Inferior parietal cortex (tissue), 1 donor: ENCODE measurements at regions not wholly inside any gene's neighbourhood (a gene's known extent, or its start where the extent isn't known, plus 50 kb on each side); places are given as distances from the start of the nearest gene placed in this dataset.

Experiments used
- DNase-seq: peaks from one replicate; pipeline ENCODE4 v3.0.0-alpha.2; 2016; ENCODE audit errors: extremely low spot score

DNA sequence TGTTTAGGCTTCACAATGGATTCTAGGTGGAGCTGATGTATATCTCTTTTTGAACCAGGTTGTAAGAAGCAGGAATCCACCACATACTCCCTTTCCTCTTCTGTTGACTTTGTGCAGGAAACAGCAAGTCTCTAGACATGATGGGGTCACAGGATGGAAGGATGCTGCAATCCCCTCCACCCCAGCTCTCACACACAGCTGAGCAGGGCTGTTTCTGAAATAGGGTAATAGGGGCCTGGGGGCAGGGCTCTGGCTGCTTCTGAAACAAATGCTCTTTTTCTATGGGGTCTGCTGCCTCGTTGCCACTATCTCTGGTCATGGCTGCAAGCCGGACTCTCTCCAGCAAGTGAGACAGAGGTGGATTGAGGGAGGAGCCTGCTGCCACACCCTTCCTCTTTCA lies 148.9 kb downstream of the SOX11 start:
- DNase-seq, result no peak

GRCh38 chr2:5842326-5842725 lies 150.1 kb downstream of the SOX11 start:
- DNase-seq, result no peak

DNA sequence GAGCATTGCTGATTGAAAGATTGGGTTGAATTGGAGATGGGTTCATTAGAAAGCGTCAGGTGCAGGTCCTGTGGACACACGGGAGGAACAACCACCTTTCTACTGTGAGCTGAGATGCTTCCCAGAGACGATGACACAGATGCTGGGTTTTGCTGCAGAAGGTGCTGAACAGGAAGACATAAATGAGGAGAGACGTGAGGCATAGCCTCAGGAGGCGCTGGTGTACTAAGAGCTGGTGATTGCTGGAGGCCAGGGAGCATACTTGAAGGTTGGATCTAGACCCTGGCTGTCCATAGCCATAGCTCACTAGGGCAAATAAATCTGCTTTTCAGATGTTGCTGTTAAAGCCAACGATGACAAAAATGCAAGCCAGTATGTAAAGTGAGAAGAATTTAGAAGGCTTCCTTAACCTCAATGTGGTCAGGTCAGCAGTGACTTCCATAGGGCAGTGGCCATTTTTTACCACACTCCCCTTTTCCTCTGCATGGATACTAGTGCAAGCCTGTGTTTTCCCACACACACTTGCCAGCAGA lies 153.7 kb downstream of the SOX11 start:
- DNase-seq, result no peak

DNA sequence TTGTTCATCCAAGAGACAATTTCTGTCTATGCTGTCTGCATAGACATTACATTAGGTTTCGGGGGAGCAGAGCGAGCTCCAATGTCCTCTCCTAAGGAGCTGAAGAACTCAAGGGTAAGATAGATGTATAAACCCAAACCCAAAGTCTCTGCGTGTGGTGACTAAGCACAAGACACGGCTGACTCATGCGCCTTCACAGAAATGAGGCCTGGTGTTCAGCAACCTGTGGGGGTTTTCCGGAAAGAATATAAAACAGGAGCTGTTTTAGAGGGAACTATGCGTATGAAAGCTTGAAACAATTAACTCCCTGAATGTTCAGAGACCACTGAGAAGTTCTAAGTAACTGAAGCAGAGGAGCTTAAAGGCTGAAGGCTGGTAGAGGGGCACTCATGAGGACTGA lies 154.7 kb downstream of the SOX11 start:
- DNase-seq, result no peak

DNA sequence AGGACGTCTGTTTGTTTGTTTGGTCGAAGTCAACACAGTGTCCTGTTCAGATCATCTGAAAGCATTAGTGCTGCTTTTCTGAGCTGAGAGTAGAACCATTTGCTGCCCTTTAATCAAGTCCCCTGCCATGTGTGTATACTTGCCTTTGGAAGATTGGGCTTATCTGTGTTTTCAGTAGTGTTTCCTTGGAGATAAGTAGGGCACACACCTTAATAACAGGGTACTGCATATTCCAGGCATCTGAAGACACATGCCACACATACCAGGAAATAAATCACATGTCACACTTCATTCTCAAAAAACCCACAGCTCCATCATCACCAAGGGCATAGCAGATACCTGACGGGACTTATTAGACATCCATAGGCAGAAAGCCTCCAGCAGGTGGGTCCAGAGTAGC lies 157.4 kb downstream of the SOX11 start:
- no peak for DNase-seq

GRCh38 chr2:5851410-5851809 lies 159.2 kb downstream of the SOX11 start:
- no peak for DNase-seq

DNA sequence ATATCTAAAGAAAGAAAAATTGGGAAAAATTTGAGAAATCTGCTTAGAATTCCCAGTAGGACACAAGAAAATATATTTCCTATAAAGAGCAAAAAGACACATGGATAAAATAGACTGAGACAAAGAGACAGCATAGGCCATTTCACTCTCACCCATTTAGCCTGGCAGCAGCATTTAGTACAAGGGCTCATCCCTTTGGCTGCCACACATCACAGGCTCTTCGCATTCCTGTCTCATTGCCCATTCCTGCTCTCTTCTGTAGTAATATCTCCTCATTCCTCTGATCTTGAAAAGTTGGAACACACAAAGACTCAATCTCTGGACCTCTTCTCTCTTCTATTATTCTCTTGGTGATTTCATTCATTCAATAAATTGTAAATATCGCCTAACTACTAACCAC lies 162.6 kb downstream of the SOX11 start:
- DNase-seq, result no peak

DNA sequence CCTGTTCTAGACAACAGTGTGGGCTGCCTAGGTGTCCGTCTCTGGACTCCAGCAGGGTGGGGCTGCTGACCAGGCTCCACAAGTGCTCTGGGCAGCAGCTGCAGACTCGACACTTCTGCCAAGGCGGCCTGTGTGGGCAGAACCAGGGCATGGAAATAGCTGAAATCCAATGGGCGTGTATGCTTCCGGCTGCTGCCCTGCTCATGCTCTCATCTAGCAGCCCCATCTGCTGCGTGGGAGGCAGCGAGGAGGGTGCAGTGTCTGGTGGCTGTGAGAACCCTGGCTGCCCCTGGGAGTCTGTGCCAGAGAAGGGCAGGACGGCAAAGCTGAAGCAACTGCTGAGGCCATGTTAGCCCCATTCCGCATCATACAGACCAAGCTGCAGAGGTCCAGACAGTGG lies 174.9 kb downstream of the SOX11 start:
- DNase-seq, result no peak

- DNase-seq, result no peak
Observed at GRCh38 chr2:5868931-5869330, 176.7 kb downstream of the SOX11 start.

- no peak for DNase-seq
Observed at GRCh38 chr2:5869936-5870335, 177.8 kb downstream of the SOX11 start.

GRCh38 chr2:5877360-5877759 lies 185.2 kb downstream of the SOX11 start:
- DNase-seq, result no peak

DNA sequence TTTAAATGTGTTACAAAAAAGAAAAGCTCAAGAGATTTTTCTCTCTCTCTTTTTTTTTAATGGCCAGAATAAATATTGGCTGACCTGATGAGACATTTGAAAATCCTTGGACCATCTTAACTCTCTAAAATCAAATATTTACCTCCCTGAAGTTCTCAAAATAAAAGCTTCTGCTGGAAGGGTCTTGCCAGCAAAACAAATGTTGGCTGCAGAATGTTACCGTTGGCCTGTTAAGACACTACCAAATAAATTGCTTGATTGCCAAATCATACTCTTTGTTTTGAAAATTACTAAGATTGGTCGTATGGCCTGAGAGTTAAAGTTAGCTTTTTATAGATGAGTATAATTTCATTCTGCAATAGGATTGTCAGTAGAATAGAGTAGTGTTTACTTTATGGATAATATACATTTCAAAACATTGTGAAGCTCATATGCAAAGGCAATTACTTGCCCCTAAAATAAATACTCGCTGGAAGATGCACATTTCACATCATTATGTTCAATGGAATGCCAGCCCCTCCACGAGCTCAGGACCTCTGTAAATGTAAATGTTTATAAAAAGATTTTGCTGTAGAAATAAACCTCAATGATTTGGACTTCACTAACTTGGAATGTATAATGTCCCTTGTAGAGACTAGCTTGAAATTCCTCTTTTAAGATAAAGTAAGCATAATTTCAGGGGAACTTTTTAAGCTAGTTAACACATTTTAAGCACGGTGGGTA lies 193.4 kb downstream of the SOX11 start:
- no peak for DNase-seq

- no peak for DNase-seq
Observed at GRCh38 chr2:5886462-5886861, 194.3 kb downstream of the SOX11 start.

DNA sequence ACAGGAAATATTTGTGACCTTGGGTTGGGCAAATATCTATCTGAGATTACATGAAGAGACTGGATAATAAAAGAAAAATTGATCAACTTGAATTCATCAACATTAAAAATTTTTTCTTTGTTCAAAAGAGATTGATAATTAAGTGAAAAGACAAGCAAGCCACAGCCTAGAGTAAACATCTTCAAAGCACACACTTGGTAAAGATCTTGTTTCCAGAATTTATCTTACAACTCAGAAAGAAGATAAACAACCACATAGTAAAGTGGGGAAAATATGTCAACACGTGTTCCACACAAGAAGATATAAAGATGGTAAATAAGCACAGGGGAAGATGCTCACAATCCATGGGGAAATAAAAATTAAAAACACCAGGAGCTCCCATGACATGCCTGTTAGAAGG lies 195.9 kb downstream of the SOX11 start:
- DNase-seq, result no peak

DNA sequence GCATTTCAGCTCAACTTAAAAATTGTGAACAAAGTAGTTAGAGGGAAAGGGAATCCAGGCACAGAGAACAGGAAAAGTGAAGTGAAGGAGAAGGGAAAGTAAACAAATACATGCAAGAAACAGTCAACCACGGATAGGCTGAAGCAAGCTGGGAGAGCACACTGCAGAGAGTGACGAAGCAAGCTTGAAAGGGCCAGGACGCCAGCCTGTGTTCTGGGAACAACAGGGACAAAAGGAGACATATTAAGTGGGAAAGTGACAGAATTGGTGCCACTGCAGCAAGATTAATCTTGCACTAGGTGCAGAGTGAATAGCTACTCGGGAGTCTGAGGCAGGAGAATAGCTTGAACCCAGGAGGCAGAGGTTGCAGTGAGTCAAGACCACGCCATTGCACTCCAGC lies 197.3 kb downstream of the SOX11 start:
- DNase-seq, result no peak

- DNase-seq, result no peak
Observed at GRCh38 chr2:5894355-5894754, 202.2 kb downstream of the SOX11 start.

- no peak for DNase-seq
Observed at GRCh38 chr2:5895284-5895683, 203.1 kb downstream of the SOX11 start.

DNA sequence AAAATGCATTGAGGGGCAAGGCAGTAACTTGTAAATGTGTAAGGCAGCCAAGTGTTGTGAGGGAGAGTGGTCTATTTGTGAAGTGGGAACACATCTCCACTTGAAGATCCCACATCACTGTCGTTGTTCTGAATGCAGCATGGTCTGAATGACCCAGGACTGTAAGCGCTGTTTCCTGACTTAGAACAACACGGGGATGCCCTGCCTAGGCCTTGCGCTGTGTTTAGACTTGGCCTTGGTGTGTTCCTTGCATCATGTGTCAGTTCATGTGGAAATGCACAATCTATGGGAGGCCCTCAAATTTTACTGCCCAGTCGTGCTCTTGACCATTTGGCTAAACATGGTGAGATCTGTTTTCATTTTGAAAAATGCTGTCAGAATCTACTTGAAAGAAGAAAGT lies 205.1 kb downstream of the SOX11 start:
- DNase-seq, result no peak

DNA sequence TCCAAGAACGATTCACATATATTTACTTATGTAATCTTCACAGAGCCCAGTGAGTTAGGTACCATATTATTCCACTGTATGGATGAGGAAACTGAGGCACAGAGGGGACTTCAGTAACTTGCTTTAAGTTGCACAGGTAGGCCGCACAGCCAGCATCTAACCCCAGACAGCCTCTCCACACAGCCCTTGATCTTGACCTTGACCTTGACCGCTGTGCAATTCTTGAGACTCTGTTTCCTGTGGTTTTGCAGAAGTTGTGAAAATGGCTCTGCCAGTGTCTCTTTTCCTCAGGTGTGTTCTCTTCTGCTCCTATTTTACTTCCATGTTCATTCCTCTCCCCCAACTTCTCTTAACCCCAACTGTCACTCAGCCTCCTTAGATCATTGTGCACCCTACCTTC lies 206.5 kb downstream of the SOX11 start:
- no peak for DNase-seq

DNA sequence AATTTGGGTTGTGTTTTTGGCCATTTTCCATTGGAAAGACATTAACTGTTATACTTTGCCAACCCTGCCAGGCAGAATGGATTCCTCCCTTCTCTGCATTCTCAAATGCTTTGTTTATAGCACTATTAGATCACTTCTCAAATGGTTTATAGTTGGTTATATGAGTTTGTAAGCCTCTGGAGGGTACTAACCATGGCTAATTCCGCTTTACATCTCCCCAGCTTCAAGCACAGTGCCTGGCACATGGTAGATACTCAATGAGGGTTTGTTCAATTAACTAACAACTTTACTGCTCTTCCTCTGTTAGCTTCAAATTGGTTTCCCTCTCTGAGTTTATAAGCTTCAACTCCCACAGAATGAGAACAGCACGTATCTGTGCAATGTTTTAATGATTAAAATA lies 213.5 kb downstream of the SOX11 start:
- DNase-seq, result no peak

DNA sequence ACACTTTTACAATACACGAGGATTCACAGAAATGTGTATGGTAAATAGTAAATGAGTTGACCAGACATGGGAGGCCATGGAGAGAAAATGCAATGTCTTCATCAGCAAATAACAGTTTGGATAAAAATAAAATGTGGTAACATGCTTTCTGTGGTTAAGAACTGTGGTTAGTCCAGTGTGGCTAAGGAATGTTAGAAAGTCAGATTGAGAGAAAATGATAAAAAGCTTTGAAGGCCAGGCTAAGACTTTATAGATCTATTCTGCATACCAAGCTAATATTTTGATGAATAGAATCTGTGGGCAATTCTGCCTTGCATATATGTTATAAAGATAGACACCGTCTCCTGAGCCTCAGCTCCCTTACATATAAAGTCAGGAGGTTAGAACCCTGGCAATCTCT lies 215.9 kb downstream of the SOX11 start:
- no peak for DNase-seq

- DNase-seq, result no peak
Observed at GRCh38 chr2:5911718-5912117, 219.5 kb downstream of the SOX11 start.

DNA sequence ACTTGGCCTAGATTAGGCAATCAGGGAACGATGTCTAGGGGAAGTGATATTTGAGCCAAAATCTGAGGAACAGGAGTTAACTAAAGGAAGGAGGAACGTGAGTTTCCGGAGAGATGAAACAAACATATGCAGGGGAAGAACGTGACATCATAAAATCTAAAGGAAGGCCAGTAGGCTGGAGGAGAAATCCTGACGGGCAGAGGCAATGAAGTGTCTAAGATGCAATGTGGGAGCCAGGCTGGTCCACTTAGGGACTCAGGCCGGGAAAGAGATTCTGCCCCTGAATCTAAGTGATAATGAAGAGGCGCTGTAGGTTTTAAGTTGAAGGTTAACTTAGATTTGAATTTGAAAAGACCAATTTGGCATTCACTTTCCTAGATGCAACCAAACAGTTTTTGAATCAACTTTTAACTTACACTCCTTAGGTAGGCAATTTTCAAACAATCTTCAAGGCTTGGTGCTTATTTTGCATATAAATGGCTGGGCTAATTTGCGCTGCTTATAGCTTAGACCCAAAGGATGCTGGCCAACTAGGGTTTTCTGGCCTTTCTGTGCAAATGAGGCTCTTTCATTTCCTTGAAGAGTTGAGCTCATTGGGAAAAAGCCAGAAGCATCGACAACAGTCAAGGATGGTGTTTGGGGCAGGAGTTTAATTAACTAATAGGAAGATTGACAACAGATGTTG lies 221.7 kb downstream of the SOX11 start:
- DNase-seq, result no peak
